H9 (cell line): ENCODE measurements at regions not wholly inside any gene's neighbourhood (a gene's known extent, or its start where the extent isn't known, plus 50 kb on each side); places are given as distances from the start of the nearest gene placed in this dataset.

Experiments used
- DNase-seq: peaks from one replicate; pipeline ENCODE4 v3.0.0-alpha.2; 2017
- H2AFZ ChIP-seq: one replicate; pipeline ENCODE4 v1.6.1; 2013; ENCODE audit warnings: mild to moderate bottlenecking, low read length, control low read depth, moderate library complexity
- H2AK5ac ChIP-seq: 2 replicates; pipeline ENCODE4 v1.6.1; 2013; ENCODE audit warnings: low read length, control low read depth, mixed read lengths; ENCODE audit not compliant: insufficient read length
- H2BK120ac ChIP-seq: one replicate; pipeline ENCODE4 v1.6.1; 2013; ENCODE audit warnings: low read depth, mild to moderate bottlenecking, low read length, control low read depth, inconsistent platforms; ENCODE audit not compliant: poor library complexity, severe bottlenecking
- H2BK12ac ChIP-seq: 2 replicates; pipeline ENCODE4 v1.6.1; 2013; ENCODE audit warnings: low read length, control low read depth, mixed read lengths, low read depth; ENCODE audit not compliant: insufficient read length
- H2BK15ac ChIP-seq: 2 replicates; pipeline ENCODE4 v1.6.1; 2013; ENCODE audit warnings: low read depth, low read length, control low read depth
- H2BK20ac ChIP-seq: one replicate; pipeline ENCODE4 v1.6.1; 2013; ENCODE audit warnings: low read depth, mild to moderate bottlenecking, low read length, control low read depth, inconsistent platforms; ENCODE audit not compliant: poor library complexity, severe bottlenecking
- H2BK5ac ChIP-seq: 2 replicates; pipeline ENCODE4 v1.6.1; 2013; ENCODE audit warnings: low read length, control low read depth, mixed read lengths; ENCODE audit not compliant: insufficient read length
- H3K14ac ChIP-seq: 2 replicates; pipeline ENCODE4 v1.6.1; 2013; ENCODE audit warnings: low read length, control low read depth; ENCODE audit not compliant: insufficient read depth
- H3K18ac ChIP-seq: 2 replicates; pipeline ENCODE4 v1.6.1; 2013; ENCODE audit warnings: low read depth, mild to moderate bottlenecking, mixed read lengths, low read length, control low read depth; ENCODE audit not compliant: insufficient read length
- H3K23ac ChIP-seq: 2 replicates; pipeline ENCODE4 v1.6.1; 2013; ENCODE audit warnings: low read length, control low read depth, mixed read lengths, low read depth; ENCODE audit not compliant: insufficient read length
- H3K23me2 ChIP-seq: 2 replicates; pipeline ENCODE4 v1.6.1; 2013; ENCODE audit warnings: low read depth, mild to moderate bottlenecking, mixed read lengths, low read length, control low read depth; ENCODE audit not compliant: insufficient read length, poor library complexity, severe bottlenecking
- H3K27ac ChIP-seq: 2 replicates; pipeline ENCODE4 v1.5.1; 2013; ENCODE audit warnings: low read length, control low read depth, mixed read lengths, low read depth; ENCODE audit not compliant: insufficient read length
- H3K27me3 ChIP-seq: 2 replicates; pipeline ENCODE4 v1.6.1; 2013; ENCODE audit warnings: low read length, control low read depth, inconsistent platforms; ENCODE audit not compliant: insufficient read depth
- H3K4ac ChIP-seq: 2 replicates; pipeline ENCODE4 v1.6.1; 2013; ENCODE audit warnings: low read depth, mild to moderate bottlenecking, control low read depth, inconsistent platforms, low read length, moderate library complexity
- H3K4me1 ChIP-seq: 2 replicates; pipeline ENCODE4 v1.6.1; 2013; ENCODE audit warnings: low read length, control low read depth, inconsistent platforms; ENCODE audit not compliant: insufficient read depth
- H3K4me2 ChIP-seq: 2 replicates; pipeline ENCODE4 v1.6.1; 2013; ENCODE audit warnings: low read length, control low read depth, mixed read lengths; ENCODE audit not compliant: insufficient read length, insufficient read depth
- H3K56ac ChIP-seq: 2 replicates; pipeline ENCODE4 v1.6.1; 2013; ENCODE audit warnings: low read depth, mild to moderate bottlenecking, mixed read lengths, low read length, control low read depth; ENCODE audit not compliant: insufficient read length
- H3K79me1 ChIP-seq: 2 replicates; pipeline ENCODE4 v1.6.1; 2013; ENCODE audit warnings: low read depth, mild to moderate bottlenecking, moderate library complexity, low read length, control low read depth, inconsistent platforms; ENCODE audit not compliant: insufficient read depth, poor library complexity, severe bottlenecking
- H3K79me2 ChIP-seq: 2 replicates; pipeline ENCODE4 v1.6.1; 2013; ENCODE audit warnings: low read length, control low read depth, inconsistent platforms; ENCODE audit not compliant: insufficient read depth
- H3K9ac ChIP-seq: 2 replicates; pipeline ENCODE4 v1.6.1; 2013; ENCODE audit warnings: low read length, control low read depth, mixed read lengths; ENCODE audit not compliant: insufficient read length; ENCODE audit errors: extremely low read depth
- H3K9me3 ChIP-seq: one replicate; pipeline ENCODE4 v1.6.1; 2013; ENCODE audit warnings: low read depth, low read length, inconsistent platforms; ENCODE audit not compliant: control insufficient read depth
- H3T11ph ChIP-seq: one replicate; pipeline ENCODE4 v1.6.1; 2013; ENCODE audit warnings: mild to moderate bottlenecking, low read length, control low read depth, inconsistent platforms
- H4K20me1 ChIP-seq: one replicate; pipeline ENCODE4 v1.6.1; 2013; ENCODE audit not compliant: control insufficient read depth, insufficient read length, insufficient read depth
- H4K5ac ChIP-seq: 2 replicates; pipeline ENCODE4 v1.6.1; 2013; ENCODE audit warnings: low read depth, mild to moderate bottlenecking, mixed read lengths, low read length, control low read depth; ENCODE audit not compliant: insufficient read length
- H4K8ac ChIP-seq: replicated peaks from 2 replicates; pipeline ENCODE4 v1.6.1; 2013; ENCODE audit warnings: low read length, control low read depth, mixed read lengths, low read depth; ENCODE audit not compliant: insufficient read length
- H4K91ac ChIP-seq: 2 replicates; pipeline ENCODE4 v1.6.1; 2013; ENCODE audit warnings: low read depth, mild to moderate bottlenecking, moderate library complexity, mixed read lengths, low read length, control low read depth; ENCODE audit not compliant: insufficient read length
- H3K27ac Mint-ChIP-seq, 3 experiments: 2 replicates in 2 of 3; 3 replicates in 1 of 3; pipeline ENCODE4 v1.8.0; 2020 to 2021; ENCODE audit warnings: mixed read lengths in 3 of 3, mild to moderate bottlenecking in 1 of 3, moderate library complexity in 1 of 3
- H3K27me3 Mint-ChIP-seq: 2 replicates; pipeline ENCODE4 v1.8.0; 2021; ENCODE audit warnings: low read depth, mild to moderate bottlenecking, moderate library complexity, mixed read lengths
- H3K36me3 Mint-ChIP-seq, 3 experiments: 2 replicates in 2 of 3; 3 replicates in 1 of 3; pipeline ENCODE4 v1.8.0; 2020 to 2021; ENCODE audit warnings: low read depth in 3 of 3, mixed read lengths in 3 of 3; ENCODE audit not compliant: insufficient read depth in 1 of 3
- H3K4me1 Mint-ChIP-seq, 2 experiments: 2 replicates each; pipeline ENCODE4 v1.8.0; 2020; ENCODE audit warnings: mixed read lengths in 2 of 2
- H3K4me3 Mint-ChIP-seq, 2 experiments: 2 replicates in 1 of 2; 3 replicates in 1 of 2; pipeline ENCODE4 v1.8.0; 2020 to 2021; ENCODE audit warnings: mild to moderate bottlenecking in 2 of 2, mixed read lengths in 2 of 2, moderate library complexity in 1 of 2
- H3K9me3 Mint-ChIP-seq, 2 experiments: 2 replicates in 1 of 2; 3 replicates in 1 of 2; pipeline ENCODE4 v1.8.0; 2020; ENCODE audit warnings: mild to moderate bottlenecking in 2 of 2, mixed read lengths in 2 of 2, moderate library complexity in 1 of 2
- WGBS: extraction: QIAGEN DNeasy Blood & Tissue Kit; methylation state at CpG from one replicate; pipeline ENCODE4 v1.1.7; 2013; ENCODE audit warnings: missing lambda C conversion rate, low lambda C conversion rate, mixed read lengths; ENCODE audit not compliant: insufficient read length; ENCODE audit errors: extremely low coverage; 5-methylcytosine and 5-hydroxymethylcytosine counted together
- TF ChIP-seq, protein P1 (sequence below): fragments of 200-600 bp; sonication (generic); conservative IDR thresholded peaks from 3 replicates; pipeline ENCODE4 v1.8.0; 2021; ENCODE audit warnings: antibody characterized with exemption, mild to moderate bottlenecking

DNA sequence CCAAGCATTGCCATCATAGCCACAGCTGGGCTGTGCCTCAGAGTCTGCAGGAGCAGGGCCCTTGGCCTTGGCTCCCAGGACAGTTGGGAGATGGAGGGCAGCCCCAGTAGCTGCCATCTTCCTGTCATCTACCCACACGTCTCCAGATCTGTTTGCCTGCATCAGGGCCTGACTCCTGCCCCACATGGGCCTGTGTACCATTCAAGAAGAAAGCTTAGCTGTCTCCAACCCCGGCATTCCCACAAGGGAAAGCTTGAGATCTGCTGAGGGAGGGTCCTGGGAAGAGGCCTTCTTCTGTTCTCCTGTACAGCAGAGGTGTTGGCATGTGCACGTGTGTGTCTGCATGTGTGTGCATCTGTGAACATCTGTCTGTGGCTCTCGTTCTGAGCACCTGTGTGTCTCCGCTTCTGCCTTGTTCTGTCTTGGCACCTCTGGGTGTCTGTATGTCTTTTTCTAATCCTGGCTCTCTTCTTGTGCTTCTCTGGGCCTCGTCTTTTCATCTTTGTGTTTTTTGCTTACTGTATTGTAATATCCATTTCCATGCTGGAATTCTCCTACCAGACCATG, 122.2 kb downstream of the MRM1 start:
- peaks cover 29 to 47% of the 10 kb centered on the region in 2 experiments for H3K4me1 Mint-ChIP-seq
- H3K79me1 ChIP-seq, result no peaks in the 10 kb centered on the region
- no peaks in the 10 kb centered on the region for H4K20me1 ChIP-seq
- no peak overlapping the region for H3K14ac ChIP-seq
- no peak overlapping the region for H2BK5ac ChIP-seq
- H3K4me2 ChIP-seq, result no peak overlapping the region
- H3K27me3 ChIP-seq, result no peaks in the 10 kb centered on the region
- no peak overlapping the region for H3K27ac ChIP-seq
- H2BK120ac ChIP-seq, result no peak overlapping the region
- H3T11ph ChIP-seq, result no peak overlapping the region
- H4K8ac ChIP-seq, result no peak overlapping the region
- no peak overlapping the region for H2BK12ac ChIP-seq
- no peaks in the 10 kb centered on the region for H3K9me3 Mint-ChIP-seq
- H3K4me3 Mint-ChIP-seq, result no peak overlapping the region
- peaks cover 3% of the 10 kb centered on the region for H3K23me2 ChIP-seq
- H2AK5ac ChIP-seq, result no peak overlapping the region
- H3K23ac ChIP-seq, result no peak overlapping the region
- H3K9ac ChIP-seq, result no peak overlapping the region
- H3K4ac ChIP-seq, result no peak overlapping the region
- no peaks in the 10 kb centered on the region for H3K79me2 ChIP-seq
- H2BK20ac ChIP-seq, result no peak overlapping the region
- no peak overlapping the region for H3K56ac ChIP-seq
- H2BK15ac ChIP-seq, result no peak overlapping the region
- no peak overlapping the region for H4K91ac ChIP-seq
- no peak overlapping the region for H3K18ac ChIP-seq
- H3K36me3 Mint-ChIP-seq, result no peaks in the 10 kb centered on the region
- no peak for DNase-seq
- peaks cover 19% of the 10 kb centered on the region for H3K27me3 Mint-ChIP-seq
- peaks cover 10% of the 10 kb centered on the region; the same call in 1 of the 2 replicates for H3K4me1 ChIP-seq
- H2AFZ ChIP-seq, result no peak overlapping the region
- TF ChIP-seq, protein P1, sequence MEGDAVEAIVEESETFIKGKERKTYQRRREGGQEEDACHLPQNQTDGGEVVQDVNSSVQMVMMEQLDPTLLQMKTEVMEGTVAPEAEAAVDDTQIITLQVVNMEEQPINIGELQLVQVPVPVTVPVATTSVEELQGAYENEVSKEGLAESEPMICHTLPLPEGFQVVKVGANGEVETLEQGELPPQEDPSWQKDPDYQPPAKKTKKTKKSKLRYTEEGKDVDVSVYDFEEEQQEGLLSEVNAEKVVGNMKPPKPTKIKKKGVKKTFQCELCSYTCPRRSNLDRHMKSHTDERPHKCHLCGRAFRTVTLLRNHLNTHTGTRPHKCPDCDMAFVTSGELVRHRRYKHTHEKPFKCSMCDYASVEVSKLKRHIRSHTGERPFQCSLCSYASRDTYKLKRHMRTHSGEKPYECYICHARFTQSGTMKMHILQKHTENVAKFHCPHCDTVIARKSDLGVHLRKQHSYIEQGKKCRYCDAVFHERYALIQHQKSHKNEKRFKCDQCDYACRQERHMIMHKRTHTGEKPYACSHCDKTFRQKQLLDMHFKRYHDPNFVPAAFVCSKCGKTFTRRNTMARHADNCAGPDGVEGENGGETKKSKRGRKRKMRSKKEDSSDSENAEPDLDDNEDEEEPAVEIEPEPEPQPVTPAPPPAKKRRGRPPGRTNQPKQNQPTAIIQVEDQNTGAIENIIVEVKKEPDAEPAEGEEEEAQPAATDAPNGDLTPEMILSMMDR, result no peak
- H3K27ac Mint-ChIP-seq, result no peak overlapping the region; a peak in 1 of 7 replicates
- no peaks in the 10 kb centered on the region for H3K9me3 ChIP-seq
- H4K5ac ChIP-seq, result no peak overlapping the region
- WGBS, result no CpG with 5 or more reads among the region's 6 CpGs
